Large intestine (tissue), 3 donors: ENCODE measurements at regions not wholly inside any gene's neighbourhood (a gene's known extent, or its start where the extent isn't known, plus 50 kb on each side); places are given as distances from the start of the nearest gene placed in this dataset.
A peak's percentile ranks its signal among the peaks of the same experiment; 100 is the strongest.

Experiments used
- DNase-seq, 2 donors: peaks; one replicate each; pipeline versions ENCODE4 v3.0.0 to v3.0.0-alpha.2; 2013
- H3K27ac ChIP-seq: one replicate; pipeline ENCODE4 v1.5.1; 2013; ENCODE audit warnings: low read length
- H3K27me3 ChIP-seq: 2 replicates; pipeline ENCODE4 v1.6.1; 2013; ENCODE audit warnings: low read length; ENCODE audit not compliant: control insufficient read depth, insufficient read depth
- H3K36me3 ChIP-seq: 2 replicates; pipeline ENCODE4 v1.6.1; 2013; ENCODE audit warnings: low read length; ENCODE audit not compliant: control insufficient read depth, insufficient read depth
- H3K4me1 ChIP-seq: one replicate; pipeline ENCODE4 v1.6.1; 2013; ENCODE audit warnings: low read length; ENCODE audit not compliant: control insufficient read depth, insufficient read depth
- H3K4me3 ChIP-seq: one replicate; pipeline ENCODE4 v1.5.1; 2013; ENCODE audit warnings: low read length
- H3K9me3 ChIP-seq: one replicate; pipeline ENCODE4 v1.6.1; 2013; ENCODE audit warnings: mild to moderate bottlenecking, low read depth, low read length, moderate library complexity; ENCODE audit not compliant: control insufficient read depth
- WGBS: methylation state at CpG from one replicate; pipeline ENCODE4 v1.1.5; 2013; ENCODE audit warnings: low lambda C conversion rate; ENCODE audit not compliant: insufficient coverage; 5-methylcytosine and 5-hydroxymethylcytosine counted together

DNA sequence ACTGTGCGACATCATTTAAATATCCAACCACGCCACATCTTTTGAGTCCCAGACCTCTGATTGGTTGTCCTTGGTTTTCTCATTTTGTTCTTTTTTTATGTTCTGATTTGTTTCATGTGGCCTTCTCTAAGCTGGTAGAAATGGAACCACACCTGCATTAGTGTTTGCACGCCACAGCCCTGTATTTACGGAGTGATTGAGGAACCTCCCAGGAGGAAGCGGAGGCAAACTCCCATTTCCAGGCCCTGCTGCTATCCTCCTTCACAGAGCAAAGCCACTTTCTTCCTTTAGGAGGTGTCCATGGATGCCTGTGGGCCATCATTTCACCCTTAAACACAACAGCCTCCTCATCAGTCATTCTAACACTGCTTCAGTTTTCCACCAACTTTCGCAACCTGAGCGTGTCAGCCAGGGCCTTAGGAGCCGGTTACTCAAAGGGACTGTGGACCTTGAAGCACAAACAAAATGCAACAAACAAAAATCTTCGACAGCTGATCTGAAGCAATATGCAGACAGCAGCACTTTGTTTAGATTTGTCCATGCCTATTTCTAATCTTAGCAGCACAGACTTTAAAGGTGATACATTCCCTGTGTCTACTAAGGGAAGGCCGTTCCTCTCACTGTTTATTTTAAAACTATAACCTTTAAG, 1258.1 kb upstream of the TMEM132C start:
- 100% methylated on average over 3 of the region's 10 CpGs for WGBS
- no peaks in the 10 kb centered on the region for H3K27me3 ChIP-seq
- H3K36me3 ChIP-seq: no peaks in the 10 kb centered on the region
- peak overlapping the region; percentile 52 for H3K27ac ChIP-seq
- H3K4me3 ChIP-seq: no peak overlapping the region
- DNase-seq: peak; percentile 70 to 81
- H3K4me1 ChIP-seq: peaks cover 26% of the 10 kb centered on the region
- H3K9me3 ChIP-seq: no peaks in the 10 kb centered on the region

DNA sequence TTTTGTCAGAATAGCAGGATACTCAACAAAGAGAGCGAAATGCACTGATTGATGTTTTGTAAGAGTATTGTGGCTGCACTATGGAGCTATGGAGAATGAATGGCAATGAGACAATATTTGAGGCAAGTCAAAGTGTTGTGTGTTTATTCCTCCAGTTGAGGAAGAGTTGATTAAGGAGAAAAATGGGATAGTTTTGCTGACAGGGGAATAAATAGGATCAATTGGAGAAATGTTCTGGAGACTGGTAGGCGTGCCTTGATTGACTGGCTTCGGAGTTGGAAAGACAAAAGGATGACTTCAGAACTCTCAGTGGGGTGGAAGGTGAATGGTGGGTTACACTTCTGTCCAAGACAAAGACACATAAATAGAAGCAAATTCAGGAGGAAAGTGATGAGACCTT, 1254.9 kb upstream of the TMEM132C start:
- DNase-seq: no peak
- Histone ChIP-seq H3K4me1 (peaks cover 14% of the 10 kb centered on the region), H3K4me3 (no peak overlapping the region), H3K27me3 (no peaks in the 10 kb centered on the region), H3K9me3 (no peaks in the 10 kb centered on the region), H3K36me3 (no peaks in the 10 kb centered on the region), H3K27ac (no peak overlapping the region)
- WGBS: 92% methylated on average over 2 of the region's 3 CpGs

DNA sequence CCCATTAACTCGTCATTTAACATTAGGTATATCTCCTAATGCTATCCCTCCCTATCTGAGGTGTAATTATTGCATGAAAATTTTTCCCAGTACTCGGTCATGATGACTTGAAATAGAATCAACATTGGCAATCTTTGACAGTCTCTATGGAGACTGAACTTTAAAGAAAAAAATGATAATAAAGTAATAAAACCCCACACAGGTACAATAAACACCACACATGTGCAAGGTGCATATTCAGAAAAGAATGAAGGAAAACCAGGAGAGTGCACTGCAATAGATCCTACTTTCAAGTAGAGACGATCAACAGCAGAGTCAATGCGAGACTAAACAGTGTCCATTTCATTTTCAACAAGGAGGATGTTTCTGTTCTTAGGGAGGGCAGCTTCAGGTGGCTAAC, 1253.8 kb upstream of the TMEM132C start:
- H3K27ac ChIP-seq: no peak overlapping the region
- WGBS: no CpG with 5 or more reads among the region's 4 CpGs

DNA sequence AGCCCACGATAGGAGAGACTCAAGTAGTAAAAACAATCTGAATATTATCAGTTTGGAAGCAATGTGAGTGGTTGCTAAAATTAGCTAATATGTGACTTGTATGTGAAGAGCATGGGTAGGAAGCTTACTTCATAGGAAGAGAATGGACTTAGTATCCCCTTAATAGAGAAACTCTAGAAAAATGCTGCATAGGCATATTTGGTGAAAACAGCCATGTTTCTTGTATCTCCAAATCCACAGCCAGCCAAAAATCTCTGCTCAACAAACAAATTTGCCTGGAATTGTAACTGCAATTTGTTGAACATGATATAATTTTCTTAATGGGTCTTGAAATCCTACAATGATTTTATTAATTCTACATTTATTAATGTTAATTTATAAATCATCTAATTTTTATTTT, 1252.9 kb upstream of the TMEM132C start:
- no peak for DNase-seq
- whole genome bisulfite sequencing: 0% methylated on average over 1 of the region's 1 CpG
- no peaks in the 10 kb centered on the region for H3K9me3 ChIP-seq
- H3K27ac ChIP-seq: no peak overlapping the region
- no peaks in the 10 kb centered on the region for H3K36me3 ChIP-seq
- H3K4me1 ChIP-seq: peaks cover under 1% of the 10 kb centered on the region
- no peak overlapping the region for H3K4me3 ChIP-seq
- H3K27me3 ChIP-seq: no peaks in the 10 kb centered on the region

More for the DNA sequence above, 1253.8 kb upstream of the TMEM132C start:
- Histone ChIP-seq H3K4me1 (peaks cover 6% of the 10 kb centered on the region), H3K27me3 (no peaks in the 10 kb centered on the region), H3K4me3 (no peak overlapping the region), H3K36me3 (no peaks in the 10 kb centered on the region), H3K9me3 (no peaks in the 10 kb centered on the region)
- peak; percentile 30 to 75 for DNase-seq

DNA sequence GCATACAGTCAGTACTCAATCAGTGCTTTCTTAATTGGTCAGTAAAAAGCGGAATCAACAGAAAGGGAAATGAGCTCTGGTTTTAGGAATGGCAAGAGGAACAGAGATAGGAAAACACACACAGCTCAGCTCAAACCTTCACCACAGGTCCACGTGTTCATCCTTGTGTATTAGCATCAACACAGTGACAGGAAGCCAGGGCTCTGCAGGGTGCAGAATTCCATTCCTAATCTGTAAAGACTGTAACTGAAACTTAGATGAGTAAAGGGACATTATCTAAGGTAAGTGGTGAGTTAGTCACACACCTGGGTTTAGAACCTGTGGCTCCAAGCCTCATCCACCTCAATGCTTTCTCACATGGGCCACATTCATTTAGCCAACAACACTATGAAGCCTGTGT, 1242.2 kb upstream of the TMEM132C start:
- DNase-seq: no peak
- Histone ChIP-seq H3K27ac (no peak overlapping the region), H3K4me3 (no peak overlapping the region), H3K36me3 (no peaks in the 10 kb centered on the region), H3K9me3 (no peaks in the 10 kb centered on the region), H3K27me3 (no peaks in the 10 kb centered on the region), H3K4me1 (no peaks in the 10 kb centered on the region)
- WGBS: no CpG with 5 or more reads among the region's 2 CpGs

DNA sequence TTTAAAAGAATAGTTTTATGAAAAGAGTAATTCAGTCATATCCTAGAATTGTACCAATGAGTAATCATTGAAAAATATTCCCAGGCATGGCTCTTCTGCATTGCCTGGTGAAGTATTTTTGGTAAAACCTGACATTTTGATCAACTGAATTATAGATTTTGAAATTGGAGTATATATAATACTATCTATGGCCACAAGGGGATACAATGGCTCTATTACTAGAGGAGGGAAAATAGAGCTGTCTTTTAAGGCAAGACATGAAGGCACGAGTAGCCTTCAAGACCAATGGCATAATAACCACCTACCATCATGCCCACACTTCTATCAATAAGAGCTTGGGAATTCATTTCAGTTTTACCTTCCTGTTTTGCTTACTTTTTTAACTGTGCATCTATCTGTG, 1241.4 kb upstream of the TMEM132C start:
- H3K4me3 ChIP-seq: no peak overlapping the region
- 83% methylated on average over 1 of the region's 1 CpG for WGBS
- no peak overlapping the region for H3K27ac ChIP-seq
- H3K9me3 ChIP-seq: no peaks in the 10 kb centered on the region
- DNase-seq: no peak
- H3K36me3 ChIP-seq: no peaks in the 10 kb centered on the region
- H3K4me1 ChIP-seq: no peaks in the 10 kb centered on the region
- H3K27me3 ChIP-seq: no peaks in the 10 kb centered on the region

DNA sequence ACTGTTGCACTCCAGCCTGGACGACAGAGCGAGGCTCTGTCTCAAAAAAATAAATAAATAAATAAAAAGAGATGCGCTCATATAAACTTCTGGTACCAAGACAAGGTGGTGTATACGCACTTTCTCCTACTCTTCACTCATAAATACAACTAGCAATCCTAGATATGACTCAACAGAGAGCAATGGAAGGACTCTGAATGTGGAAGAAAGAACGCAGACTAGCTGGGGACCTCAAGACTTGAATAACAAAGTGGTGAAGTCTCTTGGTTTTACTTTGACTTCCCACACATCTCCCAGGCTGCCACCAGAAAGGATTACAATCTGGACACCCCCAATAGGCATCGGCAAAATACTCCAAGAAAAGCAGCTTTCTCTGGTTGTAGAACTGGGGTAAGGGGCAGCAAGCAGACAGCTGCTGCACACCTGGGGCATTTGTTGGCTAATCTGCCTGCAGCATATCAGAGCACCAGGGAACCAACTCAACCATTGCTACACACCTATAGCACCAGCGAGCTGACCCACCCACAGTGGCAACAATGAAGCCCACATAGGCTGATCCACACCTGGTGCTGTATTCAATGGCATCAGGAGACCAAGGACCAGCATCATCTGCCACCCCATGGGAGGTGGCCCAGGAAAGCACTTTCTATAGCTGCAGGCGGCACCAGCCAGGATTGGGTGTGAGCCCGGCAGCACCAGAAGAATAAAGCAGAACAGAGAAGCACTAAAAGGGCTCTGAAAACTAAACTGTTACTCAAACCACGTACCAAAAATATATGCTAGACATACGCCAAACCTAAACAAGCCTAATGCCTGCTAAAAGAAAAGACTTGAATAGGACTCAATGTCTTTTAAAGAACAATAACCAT, 1231.7 kb upstream of the TMEM132C start:
- Histone ChIP-seq H3K4me3 (no peak overlapping the region), H3K27me3 (no peaks in the 10 kb centered on the region), H3K27ac (no peak overlapping the region), H3K4me1 (no peaks in the 10 kb centered on the region), H3K36me3 (no peaks in the 10 kb centered on the region), H3K9me3 (no peaks in the 10 kb centered on the region)
- no peak for DNase-seq
- 81% methylated on average over 3 of the region's 11 CpGs for WGBS

DNA sequence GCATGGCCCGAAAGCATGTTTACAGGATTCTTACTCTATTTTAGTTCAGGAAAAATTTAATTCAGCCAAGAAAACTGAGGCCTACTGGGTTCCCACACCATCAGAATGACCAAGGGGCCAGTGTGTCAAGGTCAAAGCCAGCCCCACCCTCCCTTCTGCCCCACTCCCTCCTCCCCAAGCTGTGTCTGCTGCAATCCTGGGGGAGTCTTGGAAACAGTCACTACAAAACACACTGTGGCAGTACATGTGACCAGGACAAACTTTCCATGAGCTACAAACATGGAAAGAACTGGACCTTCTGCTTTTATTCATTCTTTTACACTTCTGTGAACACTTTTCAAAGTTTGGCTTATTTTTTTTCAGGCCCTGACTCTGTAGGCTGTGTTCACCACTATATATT, 1228.8 kb upstream of the TMEM132C start:
- H3K4me3 ChIP-seq: no peak overlapping the region
- no peaks in the 10 kb centered on the region for H3K36me3 ChIP-seq
- H3K4me1 ChIP-seq: no peaks in the 10 kb centered on the region
- no peaks in the 10 kb centered on the region for H3K9me3 ChIP-seq
- no CpG with 5 or more reads among the region's 1 CpG for WGBS
- DNase-seq: no peak
- no peaks in the 10 kb centered on the region for H3K27me3 ChIP-seq
- H3K27ac ChIP-seq: no peak overlapping the region

DNA sequence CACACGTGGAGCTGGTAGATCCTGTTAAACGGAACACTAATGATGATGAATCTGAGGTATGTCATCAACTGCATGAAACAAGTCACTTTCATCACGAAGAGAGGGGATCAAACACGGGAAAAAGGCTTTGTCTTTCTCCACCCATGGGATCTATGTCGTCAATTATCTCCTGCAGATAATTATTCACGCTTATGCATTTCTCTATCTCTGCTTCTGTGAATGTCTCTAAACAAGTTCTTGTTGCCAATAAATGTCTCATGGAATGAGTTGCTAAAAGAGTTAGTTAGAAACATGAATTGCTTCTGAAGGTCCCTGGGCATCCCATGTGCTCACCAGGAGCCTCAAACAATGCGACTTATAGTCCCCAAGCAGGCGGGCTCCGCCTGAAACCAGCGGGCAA, 1228.2 kb upstream of the TMEM132C start:
- no peak for DNase-seq
- H3K4me3 ChIP-seq: no peak overlapping the region
- H3K9me3 ChIP-seq: no peaks in the 10 kb centered on the region
- no peak overlapping the region for H3K27ac ChIP-seq
- H3K36me3 ChIP-seq: no peaks in the 10 kb centered on the region
- 75% methylated on average over 2 of the region's 10 CpGs for WGBS
- H3K4me1 ChIP-seq: no peaks in the 10 kb centered on the region
- H3K27me3 ChIP-seq: no peaks in the 10 kb centered on the region

DNA sequence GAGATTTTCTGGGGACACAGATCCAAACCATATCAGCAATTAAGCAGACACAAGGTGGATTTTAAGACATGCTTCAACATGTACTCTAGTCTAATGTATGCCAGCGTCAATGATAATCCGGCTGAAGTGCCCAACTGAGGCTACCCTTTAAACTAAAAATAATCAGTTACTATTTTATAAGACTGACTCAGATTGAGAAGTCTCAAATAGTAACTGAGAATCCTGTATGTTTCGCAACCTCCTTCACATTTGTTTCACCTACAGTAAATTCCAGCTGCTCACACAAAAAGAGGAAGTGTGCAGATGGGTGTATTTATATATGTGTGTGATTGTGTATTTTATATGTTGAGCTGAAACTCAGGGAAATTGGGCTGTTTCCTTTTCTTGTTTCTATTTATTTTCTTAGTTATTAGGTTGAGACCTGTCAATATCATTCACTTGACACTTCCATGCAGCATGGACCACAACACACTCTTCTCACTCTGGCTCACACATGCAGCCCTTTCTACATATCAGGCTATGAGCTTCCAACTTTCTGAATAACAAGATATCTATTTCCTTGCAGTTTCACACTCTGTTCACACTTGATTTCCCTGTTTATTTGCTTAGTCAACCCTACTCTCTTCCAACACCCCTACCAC, 1224.9 kb upstream of the TMEM132C start:
- no peak overlapping the region for H3K27ac ChIP-seq
- no peaks in the 10 kb centered on the region for H3K4me1 ChIP-seq
- no peak for DNase-seq
- H3K9me3 ChIP-seq: no peaks in the 10 kb centered on the region
- H3K36me3 ChIP-seq: no peaks in the 10 kb centered on the region
- no CpG with 5 or more reads among the region's 3 CpGs for WGBS
- no peak overlapping the region for H3K4me3 ChIP-seq
- H3K27me3 ChIP-seq: no peaks in the 10 kb centered on the region
